GM19372 (cell line): ENCODE measurements at regions not wholly inside any gene's neighbourhood (a gene's known extent, or its start where the extent isn't known, plus 50 kb on each side); places are given as distances from the start of the nearest gene placed in this dataset.

Experiments
- ATAC-seq: cut with Tn5 transposase; IDR thresholded peaks from one replicate; pipeline ENCODE4 v1.9.1; 2021; ENCODE audit warnings: mild to moderate bottlenecking, low read depth, moderate library complexity; ENCODE audit not compliant: unreplicated experiment

- ATAC-seq = no peak
Observed at GRCh38 chr5:2696156-2696807, 55.2 kb downstream of the IRX2 start.

- no peak for ATAC-seq
Observed at GRCh38 chr5:2695200-2695891, 56.1 kb downstream of the IRX2 start.

GRCh38 chr5:2691530-2691929 lies 59.9 kb downstream of the IRX2 start:
- no peak for ATAC-seq

GRCh38 chr5:2690293-2690692 lies 61.2 kb downstream of the IRX2 start:
- ATAC-seq = no peak

- ATAC-seq = no peak
Observed at GRCh38 chr5:2688586-2688985, 62.9 kb downstream of the IRX2 start.

GRCh38 chr5:2687746-2688145 lies 63.7 kb downstream of the IRX2 start:
- ATAC-seq = no peak

GRCh38 chr5:2686321-2687124 lies 65.0 kb downstream of the IRX2 start:
- ATAC-seq = no peak

- no peak for ATAC-seq
Observed at GRCh38 chr5:2685651-2686272, 65.7 kb downstream of the IRX2 start.

GRCh38 chr5:2684606-2685005 lies 66.9 kb downstream of the IRX2 start:
- ATAC-seq = no peak

- no peak for ATAC-seq
Observed at GRCh38 chr5:2683720-2684119, 67.8 kb downstream of the IRX2 start.

- ATAC-seq = no peak
Observed at GRCh38 chr5:2681476-2681875, 70.0 kb downstream of the IRX2 start.

- ATAC-seq = no peak
Observed at GRCh38 chr5:2680979-2681378, 70.5 kb downstream of the IRX2 start.

- no peak for ATAC-seq
Observed at GRCh38 chr5:2677689-2678088, 73.8 kb downstream of the IRX2 start.

GRCh38 chr5:2675548-2675947 lies 75.9 kb downstream of the IRX2 start:
- ATAC-seq = no peak

GRCh38 chr5:2674456-2674855 lies 77.0 kb downstream of the IRX2 start:
- no peak for ATAC-seq

GRCh38 chr5:2670940-2671339 lies 80.5 kb downstream of the IRX2 start:
- no peak for ATAC-seq

GRCh38 chr5:2669913-2670312 lies 81.6 kb downstream of the IRX2 start:
- no peak for ATAC-seq

GRCh38 chr5:2669259-2669658 lies 82.2 kb downstream of the IRX2 start:
- ATAC-seq = no peak

- no peak for ATAC-seq
Observed at GRCh38 chr5:2666081-2666480, 85.4 kb downstream of the IRX2 start.

GRCh38 chr5:2663489-2663888 lies 88.0 kb downstream of the IRX2 start:
- no peak for ATAC-seq

- ATAC-seq = no peak
Observed at GRCh38 chr5:2660315-2660714, 91.2 kb downstream of the IRX2 start.
